HG03442 (cell line): ENCODE measurements at regions not wholly inside any gene's neighbourhood (a gene's known extent, or its start where the extent isn't known, plus 50 kb on each side); places are given as distances from the start of the nearest gene placed in this dataset.

ENCODE experiments used
- ATAC-seq: cut with Tn5 transposase; IDR thresholded peaks from one replicate; pipeline ENCODE4 v1.9.1; 2021; ENCODE audit warnings: mild to moderate bottlenecking, moderate library complexity; ENCODE audit not compliant: unreplicated experiment

DNA sequence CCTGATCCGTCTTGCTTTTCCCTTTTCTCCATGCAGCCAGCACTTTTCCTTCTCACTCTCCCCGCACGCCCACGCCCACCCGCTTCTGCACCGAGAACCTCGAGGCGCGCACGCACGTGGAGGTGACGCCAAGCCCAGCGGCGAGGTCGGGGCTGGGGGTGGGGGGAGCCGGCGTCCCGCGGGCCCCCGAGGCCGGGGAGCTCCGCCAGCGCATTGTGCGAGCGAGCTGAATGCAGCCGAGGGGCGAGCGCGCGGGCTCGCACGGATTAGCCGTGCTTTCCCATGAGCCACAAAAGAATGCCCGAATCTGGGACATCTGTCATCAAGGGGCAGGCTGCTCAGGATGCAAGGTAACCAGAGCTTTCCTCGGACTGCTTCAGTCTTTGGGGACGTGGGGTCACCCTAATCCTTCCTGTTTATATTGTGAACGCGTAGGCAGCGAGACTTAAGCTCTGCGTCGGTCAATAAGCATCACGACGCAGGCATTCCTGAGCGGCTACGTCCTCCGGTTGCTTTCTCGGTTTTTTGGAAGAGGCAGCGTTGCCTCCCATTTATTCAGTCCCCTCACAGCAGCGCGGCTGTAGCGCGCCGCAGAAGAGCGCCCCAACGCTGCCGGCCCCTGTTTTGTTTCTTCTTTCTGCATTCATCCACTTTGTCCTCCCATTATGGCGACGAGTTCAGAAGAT, 67.3 kb upstream of the AKT3 start:
- no peak for ATAC-seq

DNA sequence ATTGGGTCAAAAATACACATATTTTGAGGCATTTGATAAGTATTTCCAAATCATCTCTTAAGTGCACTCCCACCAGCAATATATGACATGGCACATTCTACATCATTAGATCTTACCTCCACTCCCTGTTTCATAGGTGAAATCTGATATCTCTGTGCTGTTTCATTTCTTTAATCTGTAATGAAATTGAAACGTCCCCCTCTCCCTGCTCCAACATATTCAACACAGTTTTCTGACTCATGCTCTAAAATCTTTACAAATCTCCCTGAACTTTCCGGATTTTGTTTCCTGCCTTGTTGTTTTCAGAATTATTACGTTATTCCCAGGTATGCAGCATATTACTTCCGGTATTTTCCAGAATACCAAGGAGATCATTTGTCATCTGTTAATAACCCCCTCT, 66.1 kb upstream of the AKT3 start:
- ATAC-seq, result no peak

DNA sequence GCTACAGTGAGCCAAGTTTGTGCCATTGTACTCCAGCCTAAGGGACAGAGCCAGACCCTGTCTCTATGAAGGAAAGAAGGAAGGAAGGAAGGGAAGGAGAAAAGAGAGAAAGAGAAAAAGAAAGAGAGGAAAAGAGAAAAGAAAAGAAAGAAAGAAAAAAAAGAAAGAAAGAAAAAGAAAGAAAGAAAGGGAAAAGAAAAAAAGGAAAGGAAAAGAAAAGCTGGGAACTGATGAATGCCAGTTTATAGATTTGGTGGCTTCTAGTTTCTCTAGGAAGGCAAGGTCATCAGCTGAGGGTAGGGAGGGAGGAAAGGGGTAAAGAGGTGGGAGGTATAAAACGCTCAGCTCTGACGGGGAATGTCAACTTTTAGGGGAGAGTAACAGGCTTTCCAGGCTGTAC, 62.3 kb upstream of the AKT3 start:
- no peak for ATAC-seq

DNA sequence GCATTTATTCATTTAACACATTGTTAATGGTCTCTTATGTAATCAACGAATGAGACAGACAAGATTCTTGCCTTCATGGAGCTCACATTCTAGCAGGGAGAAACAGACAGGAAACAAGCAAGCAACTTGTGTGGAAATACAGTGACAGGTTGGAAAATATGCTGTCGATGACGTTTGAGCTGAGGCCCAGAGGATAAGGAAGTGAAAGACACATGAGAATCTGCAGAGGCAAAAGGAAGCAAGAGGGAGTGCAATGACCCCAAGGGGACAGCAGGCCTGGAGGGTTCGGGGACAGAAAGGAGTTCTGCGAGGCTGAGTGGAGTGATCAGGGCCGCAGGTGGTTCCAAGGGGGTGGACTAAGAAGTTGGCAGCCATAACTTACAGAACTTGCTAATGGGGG, 60.6 kb upstream of the AKT3 start:
- peak; percentile 72 for ATAC-seq

DNA sequence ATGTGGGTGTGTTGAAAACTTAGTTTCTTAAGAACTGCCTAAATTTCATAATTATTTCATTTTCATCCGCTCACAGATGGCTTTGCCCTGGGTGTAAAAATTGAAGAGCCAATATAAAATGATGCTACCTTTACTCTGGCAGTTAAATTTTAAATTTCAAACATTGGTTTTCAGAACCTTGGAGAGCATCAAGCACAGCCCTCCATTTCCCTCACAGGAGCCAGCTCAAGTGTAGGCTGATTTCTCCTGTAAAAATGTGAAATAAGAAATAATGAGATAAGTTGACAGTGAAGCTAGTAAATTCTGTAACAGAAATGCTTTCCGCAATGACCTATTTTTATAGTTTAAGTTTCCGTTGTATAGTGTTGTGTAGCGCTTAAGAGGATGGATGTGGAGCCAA, 53.9 kb upstream of the AKT3 start:
- no peak for ATAC-seq

DNA sequence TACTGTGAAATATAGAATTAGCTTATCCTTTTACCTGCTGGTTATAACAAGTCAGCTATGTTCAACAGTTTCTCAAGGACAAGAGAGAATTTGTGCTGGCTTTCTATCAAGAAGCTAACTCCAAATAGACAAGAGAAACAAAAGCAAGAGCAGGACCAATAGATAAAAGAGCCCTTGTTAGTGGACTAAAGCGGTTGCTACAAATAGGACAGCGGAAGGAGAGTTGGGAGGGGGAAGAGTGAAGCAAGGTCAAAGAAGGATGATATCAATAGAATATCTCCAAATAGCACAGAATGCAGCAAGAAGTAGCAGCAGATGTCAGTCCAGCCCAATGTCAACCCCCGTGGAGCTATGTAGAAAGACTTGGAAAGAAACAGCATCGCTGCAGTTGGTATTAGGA, 53.0 kb upstream of the AKT3 start:
- no peak for ATAC-seq

DNA sequence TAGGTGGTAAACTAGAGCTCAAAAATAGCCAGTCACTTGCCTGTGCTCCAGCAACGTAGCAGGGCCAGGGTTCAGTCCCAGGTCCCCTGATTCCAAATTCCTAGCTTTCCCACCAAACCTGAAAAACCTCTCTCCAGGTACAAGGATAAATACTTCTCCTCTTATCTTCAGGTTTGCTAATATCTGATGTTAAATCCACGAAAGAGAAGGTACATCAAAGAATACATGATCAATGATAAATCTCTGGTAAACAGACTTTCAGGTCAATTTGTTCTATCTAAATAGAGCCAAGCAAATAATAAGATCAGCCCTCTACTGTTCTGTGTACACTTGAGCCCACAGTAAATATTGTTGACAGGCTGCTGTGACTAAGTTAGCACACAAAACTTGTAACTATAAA, 52.1 kb upstream of the AKT3 start:
- no peak for ATAC-seq
